Smooth muscle cell (in vitro differentiated cells): ENCODE measurements at regions not wholly inside any gene's neighbourhood (a gene's known extent, or its start where the extent isn't known, plus 50 kb on each side); places are given as distances from the start of the nearest gene placed in this dataset.
A peak's percentile ranks its signal among the peaks of the same experiment; 100 is the strongest.

Experiments
- DNase-seq: peaks from one replicate; lab custom pipeline; 2025; ENCODE audit not compliant: unreplicated experiment; lab: John Stamatoyannopoulos, UW
- H2AFZ ChIP-seq: fragments of 200-600 bp; sonication (generic); 2 replicates; pipeline ENCODE4 v1.6.0; 2016; ENCODE audit warnings: antibody characterized with exemption, low read depth, mild to moderate bottlenecking
- H3F3A ChIP-seq: fragments of 200-600 bp; sonication (generic); 2 replicates; pipeline ENCODE4 v1.6.0; 2017; ENCODE audit warnings: antibody characterized with exemption, low read depth
- H3K27ac ChIP-seq: fragments of 200-600 bp; sonication (generic); 2 replicates; pipeline ENCODE4 v1.5.1; 2016; ENCODE audit warnings: low read depth, mild to moderate bottlenecking
- H3K27me3 ChIP-seq: fragments of 200-600 bp; sonication (generic); 2 replicates; pipeline ENCODE4 v1.6.1; 2016; ENCODE audit warnings: low read depth, mild to moderate bottlenecking
- H3K36me3 ChIP-seq: fragments of 200-600 bp; sonication (generic); 2 replicates; pipeline ENCODE4 v1.5.1; 2016; ENCODE audit warnings: low read depth
- H3K4me1 ChIP-seq: fragments of 200-600 bp; sonication (generic); 2 replicates; pipeline ENCODE4 v1.5.1; 2016; ENCODE audit warnings: low read depth
- H3K4me2 ChIP-seq: fragments of 200-600 bp; sonication (generic); 2 replicates; pipeline ENCODE4 v1.6.0; 2016; ENCODE audit warnings: mild to moderate bottlenecking
- H3K4me3 ChIP-seq: fragments of 200-600 bp; sonication (generic); 2 replicates; pipeline ENCODE4 v1.5.1; 2016; ENCODE audit warnings: mild to moderate bottlenecking
- H3K79me2 ChIP-seq: fragments of 200-600 bp; sonication (generic); 2 replicates; pipeline ENCODE4 v1.6.0; 2016; ENCODE audit warnings: low read depth, mild to moderate bottlenecking
- H3K9ac ChIP-seq: fragments of 200-600 bp; sonication (generic); 2 replicates; pipeline ENCODE4 v1.6.0; 2016; ENCODE audit warnings: low read depth
- H3K9me3 ChIP-seq: fragments of 200-600 bp; sonication (generic); replicated peaks from 2 replicates; pipeline ENCODE4 v1.5.1; 2016; ENCODE audit warnings: low read depth
- H4K20me1 ChIP-seq: fragments of 200-600 bp; sonication (generic); 2 replicates; pipeline ENCODE4 v1.6.0; 2016; ENCODE audit warnings: low read depth
- WGBS: methylation state at CpG from one replicate; pipeline ENCODE4 v1.1.7; 2016; ENCODE audit warnings: low lambda C conversion rate; 5-methylcytosine and 5-hydroxymethylcytosine counted together
- TF ChIP-seq, protein P1 (sequence below): fragments of 200-600 bp; sonication (generic); IDR thresholded peaks from 2 replicates; pipeline ENCODE4 v1.5.1; 2017; ENCODE audit warnings: borderline replicate concordance, mild to moderate bottlenecking, antibody characterized with exemption; ENCODE audit not compliant: insufficient read depth, poor library complexity, severe bottlenecking

DNA sequence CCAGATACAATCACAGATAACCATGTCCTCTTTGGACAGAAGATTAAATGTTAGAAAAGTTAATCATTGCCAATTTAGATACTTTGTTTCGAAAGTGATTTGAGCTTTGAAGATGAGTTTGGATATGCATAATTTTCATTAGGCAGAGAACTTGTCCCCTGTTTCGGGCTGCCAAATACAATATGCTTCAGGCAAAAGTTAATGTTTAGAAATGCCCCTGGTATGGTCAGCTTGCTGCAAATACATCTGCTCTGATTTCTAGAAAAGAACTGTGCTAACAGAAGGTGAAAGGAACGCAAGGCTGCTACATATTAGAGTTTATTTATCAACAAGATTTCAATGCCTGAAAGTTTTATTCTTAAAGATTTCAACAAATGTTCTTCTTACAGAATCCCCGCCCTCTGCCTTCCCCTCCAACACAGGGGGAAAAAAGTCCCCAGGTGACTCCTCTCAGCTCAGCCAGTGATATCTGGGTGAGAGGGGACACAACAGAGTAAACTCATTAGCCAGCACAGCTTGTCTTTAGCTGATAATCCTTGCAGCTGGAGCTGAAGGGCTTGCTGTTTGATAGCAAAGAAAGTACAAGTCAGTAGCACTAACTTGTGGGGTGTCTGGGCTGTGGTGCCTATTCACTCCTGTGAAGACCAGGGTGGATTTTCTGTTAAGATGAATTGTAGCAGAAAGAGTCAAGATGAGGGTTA lies 435.7 kb downstream of the DMAC1 start:
- no peak for DNase-seq
- H3K4me1 ChIP-seq = peaks cover 13% of the 10 kb centered on the region
- H3K27me3 ChIP-seq = no peaks in the 10 kb centered on the region
- H3K79me2 ChIP-seq = no peaks in the 10 kb centered on the region
- no peaks in the 10 kb centered on the region for H3K9me3 ChIP-seq
- whole genome bisulfite sequencing = 81% methylated on average over 4 of the region's 4 CpGs
- H2AFZ ChIP-seq = peak overlapping the region; percentile 24
- no peaks in the 10 kb centered on the region for H3K36me3 ChIP-seq
- no peak overlapping the region for H3K4me2 ChIP-seq
- no peak overlapping the region for H3K27ac ChIP-seq
- no peak overlapping the region for H3K9ac ChIP-seq
- no peaks in the 10 kb centered on the region for H3F3A ChIP-seq
- H4K20me1 ChIP-seq = no peaks in the 10 kb centered on the region
- TF ChIP-seq, protein P1, sequence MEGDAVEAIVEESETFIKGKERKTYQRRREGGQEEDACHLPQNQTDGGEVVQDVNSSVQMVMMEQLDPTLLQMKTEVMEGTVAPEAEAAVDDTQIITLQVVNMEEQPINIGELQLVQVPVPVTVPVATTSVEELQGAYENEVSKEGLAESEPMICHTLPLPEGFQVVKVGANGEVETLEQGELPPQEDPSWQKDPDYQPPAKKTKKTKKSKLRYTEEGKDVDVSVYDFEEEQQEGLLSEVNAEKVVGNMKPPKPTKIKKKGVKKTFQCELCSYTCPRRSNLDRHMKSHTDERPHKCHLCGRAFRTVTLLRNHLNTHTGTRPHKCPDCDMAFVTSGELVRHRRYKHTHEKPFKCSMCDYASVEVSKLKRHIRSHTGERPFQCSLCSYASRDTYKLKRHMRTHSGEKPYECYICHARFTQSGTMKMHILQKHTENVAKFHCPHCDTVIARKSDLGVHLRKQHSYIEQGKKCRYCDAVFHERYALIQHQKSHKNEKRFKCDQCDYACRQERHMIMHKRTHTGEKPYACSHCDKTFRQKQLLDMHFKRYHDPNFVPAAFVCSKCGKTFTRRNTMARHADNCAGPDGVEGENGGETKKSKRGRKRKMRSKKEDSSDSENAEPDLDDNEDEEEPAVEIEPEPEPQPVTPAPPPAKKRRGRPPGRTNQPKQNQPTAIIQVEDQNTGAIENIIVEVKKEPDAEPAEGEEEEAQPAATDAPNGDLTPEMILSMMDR = no peak
- H3K4me3 ChIP-seq = no peak overlapping the region

DNA sequence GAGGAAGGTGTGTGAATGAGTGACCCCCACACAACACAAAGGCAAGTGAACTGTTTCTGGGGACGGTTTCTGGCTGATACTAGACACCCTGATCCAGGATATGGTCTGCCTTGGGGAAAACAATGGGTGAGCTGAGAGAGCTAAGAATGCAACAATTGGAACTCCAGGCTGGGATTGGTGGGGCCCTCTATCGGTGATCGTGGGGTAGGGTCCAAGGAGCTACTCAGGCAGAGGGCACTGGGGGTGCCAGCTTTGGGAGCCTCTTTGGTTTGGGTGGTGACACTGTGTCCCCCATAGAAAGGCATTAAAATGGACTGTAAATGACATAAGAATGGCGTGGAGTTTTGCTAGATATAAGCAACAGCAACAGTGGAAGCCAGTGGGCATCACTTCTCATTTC lies 439.1 kb downstream of the DMAC1 start:
- TF ChIP-seq, protein P1 = no peak
- Histone ChIP-seq H3K27ac (no peak overlapping the region), H3K79me2 (no peaks in the 10 kb centered on the region), H3K9me3 (no peaks in the 10 kb centered on the region), H3K9ac (no peak overlapping the region), H3F3A (no peaks in the 10 kb centered on the region), H4K20me1 (no peaks in the 10 kb centered on the region), H3K4me2 (no peak overlapping the region), H3K4me1 (peaks cover 13% of the 10 kb centered on the region), H3K4me3 (no peak overlapping the region), H2AFZ (no peak overlapping the region), H3K36me3 (no peaks in the 10 kb centered on the region), H3K27me3 (no peaks in the 10 kb centered on the region)
- DNase-seq = no peak
- WGBS = 52% methylated on average over 4 of the region's 4 CpGs

DNA sequence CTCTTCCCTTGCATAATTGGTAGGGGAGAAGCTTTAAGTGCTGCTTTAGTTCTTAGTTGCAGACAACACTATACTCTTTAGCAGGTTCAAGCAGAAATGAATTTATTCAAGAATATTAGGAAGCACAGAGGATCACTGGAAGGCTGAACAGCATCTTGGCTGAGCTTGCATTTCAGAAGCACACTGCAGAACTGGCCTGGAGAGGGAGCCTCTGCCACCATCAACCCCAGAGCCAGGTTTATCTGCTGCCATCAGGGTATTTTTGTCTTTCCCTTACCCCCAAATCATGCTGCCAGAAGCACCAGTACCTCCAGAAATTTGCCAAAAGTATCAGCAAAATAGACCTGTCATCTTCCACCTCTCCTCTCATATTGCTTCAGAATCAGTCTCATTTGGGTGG lies 440.7 kb downstream of the DMAC1 start:
- peaks cover 6% of the 10 kb centered on the region for H3K4me1 ChIP-seq

More for the DNA sequence above, 440.7 kb downstream of the DMAC1 start:
- Histone ChIP-seq H3K27me3 (no peaks in the 10 kb centered on the region), H3K79me2 (no peaks in the 10 kb centered on the region), H3K9me3 (no peaks in the 10 kb centered on the region), H3K27ac (no peak overlapping the region), H4K20me1 (no peaks in the 10 kb centered on the region), H3K4me2 (no peak overlapping the region), H2AFZ (no peak overlapping the region), H3K4me3 (no peak overlapping the region), H3K9ac (no peak overlapping the region), H3K36me3 (no peaks in the 10 kb centered on the region), H3F3A (no peaks in the 10 kb centered on the region)
- TF ChIP-seq, protein P1 = peak; percentile 8
- DNase-seq = no peak
